ENCODE measurements at regions not wholly inside any gene's neighbourhood (a gene's known extent, or its start where the extent isn't known, plus 50 kb on each side); places are given as distances from the start of the nearest gene placed in this dataset.

- Histone ChIP-seq H3K9me1 (ENCODE audit: control insufficient read depth, extremely low read depth, insufficient read depth, low read length) (no peaks in the 10 kb centered on the region), H3K9ac (ENCODE audit: control insufficient read depth, extremely low read depth, insufficient read depth, low read length) (no peak overlapping the region), H3K4me3 (ENCODE audit: control insufficient read depth in 2 of 3, extremely low read depth in 1 of 3, insufficient read depth in 2 of 3, low read depth in 1 of 3, low read length in 3 of 3) (no peak overlapping the region), H3K4me1 (ENCODE audit: control insufficient read depth, extremely low read depth, insufficient read depth, low read length) (no peaks in the 10 kb centered on the region), H3K27me3 (ENCODE audit: control insufficient read depth, extremely low read depth, insufficient read depth, low read length) (no peaks in the 10 kb centered on the region), H3K4me2 (ENCODE audit: control insufficient read depth, extremely low read depth, insufficient read depth, low read depth, low read length) (no peak overlapping the region), H4K20me1 (ENCODE audit: control insufficient read depth, extremely low read depth, insufficient read depth, low read length) (no peaks in the 10 kb centered on the region), H3K36me3 (ENCODE audit: control insufficient read depth in 2 of 2, extremely low read depth in 1 of 2, insufficient read depth in 2 of 2, low read length in 2 of 2) (no peaks in the 10 kb centered on the region), H3K27ac (ENCODE audit: control insufficient read depth, insufficient read depth, low read length) (no peak overlapping the region), H3K79me2 (ENCODE audit: control insufficient read depth, insufficient read depth, low read length) (no peaks in the 10 kb centered on the region), H3K9me3 (ENCODE audit: control insufficient read depth, low read depth, low read length) (no peaks in the 10 kb centered on the region), H2AFZ (ENCODE audit: control insufficient read depth, low read length) (no peak overlapping the region)
- dilution Hi-C loops (cut with MboI; ENCODE audit: extremely low pct_ligation_motif_present, low sequenced_read_pairs): no loop called here
- DNase-seq (ENCODE audit: low read depth, low spot score) (no peak), FAIRE-seq (no peak)
- TF ChIP-seq, protein P1, sequence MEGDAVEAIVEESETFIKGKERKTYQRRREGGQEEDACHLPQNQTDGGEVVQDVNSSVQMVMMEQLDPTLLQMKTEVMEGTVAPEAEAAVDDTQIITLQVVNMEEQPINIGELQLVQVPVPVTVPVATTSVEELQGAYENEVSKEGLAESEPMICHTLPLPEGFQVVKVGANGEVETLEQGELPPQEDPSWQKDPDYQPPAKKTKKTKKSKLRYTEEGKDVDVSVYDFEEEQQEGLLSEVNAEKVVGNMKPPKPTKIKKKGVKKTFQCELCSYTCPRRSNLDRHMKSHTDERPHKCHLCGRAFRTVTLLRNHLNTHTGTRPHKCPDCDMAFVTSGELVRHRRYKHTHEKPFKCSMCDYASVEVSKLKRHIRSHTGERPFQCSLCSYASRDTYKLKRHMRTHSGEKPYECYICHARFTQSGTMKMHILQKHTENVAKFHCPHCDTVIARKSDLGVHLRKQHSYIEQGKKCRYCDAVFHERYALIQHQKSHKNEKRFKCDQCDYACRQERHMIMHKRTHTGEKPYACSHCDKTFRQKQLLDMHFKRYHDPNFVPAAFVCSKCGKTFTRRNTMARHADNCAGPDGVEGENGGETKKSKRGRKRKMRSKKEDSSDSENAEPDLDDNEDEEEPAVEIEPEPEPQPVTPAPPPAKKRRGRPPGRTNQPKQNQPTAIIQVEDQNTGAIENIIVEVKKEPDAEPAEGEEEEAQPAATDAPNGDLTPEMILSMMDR (optimal IDR thresholded peaks at IDR 0.05 in 1 of 3, IDR thresholded peaks at IDR 0.05 in 1 of 3, conservative IDR thresholded peaks at IDR 0.05 in 1 of 3; ENCODE audit: extremely low read depth in 1 of 3, insufficient read depth in 2 of 3, low read length in 3 of 3): no peak
Measured at GRCh38 chr5:120251898-120252297, 212.2 kb upstream of the PRR16 start.

DNA sequence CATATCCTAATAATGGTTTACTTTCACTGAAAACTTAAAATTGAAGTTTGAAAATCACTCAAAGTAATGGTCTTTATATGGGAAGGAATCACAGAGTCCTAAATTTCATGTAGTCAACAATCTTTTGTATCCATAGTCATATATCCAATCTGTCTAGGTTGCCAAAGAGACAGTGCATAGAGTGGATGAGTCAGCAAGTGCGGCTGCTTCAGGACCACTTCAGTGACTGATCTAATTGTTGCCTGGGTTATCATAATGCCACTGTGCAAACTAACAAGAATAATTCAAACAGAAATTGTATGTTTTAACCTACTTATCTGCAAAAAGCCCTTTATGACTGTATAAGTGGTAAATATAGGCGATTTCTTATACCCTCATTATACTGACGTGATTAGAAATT, 211.3 kb upstream of the PRR16 start:
- no peak overlapping the region for H3K27ac ChIP-seq (ENCODE audit: control insufficient read depth, insufficient read depth, low read length)
- no peaks in the 10 kb centered on the region for H3K27me3 ChIP-seq (ENCODE audit: control insufficient read depth, extremely low read depth, insufficient read depth, low read length)
- no peak overlapping the region for H3K4me2 ChIP-seq (ENCODE audit: control insufficient read depth, extremely low read depth, insufficient read depth, low read depth, low read length)
- no peaks in the 10 kb centered on the region for H4K20me1 ChIP-seq (ENCODE audit: control insufficient read depth, extremely low read depth, insufficient read depth, low read length)
- H3K9me3 ChIP-seq (ENCODE audit: control insufficient read depth, low read depth, low read length): no peaks in the 10 kb centered on the region
- no peak overlapping the region for H2AFZ ChIP-seq (ENCODE audit: control insufficient read depth, low read length)
- TF ChIP-seq, protein P1 (optimal IDR thresholded peaks at IDR 0.05 in 1 of 3, IDR thresholded peaks at IDR 0.05 in 1 of 3, conservative IDR thresholded peaks at IDR 0.05 in 1 of 3; ENCODE audit: extremely low read depth in 1 of 3, insufficient read depth in 2 of 3, low read length in 3 of 3): no peak
- no peak for TF ChIP-seq EZH2 (IDR thresholded peaks at IDR 0.05; ENCODE audit: low read length)
- no peak overlapping the region for H3K4me3 ChIP-seq (ENCODE audit: control insufficient read depth in 2 of 3, extremely low read depth in 1 of 3, insufficient read depth in 2 of 3, low read depth in 1 of 3, low read length in 3 of 3)
- dilution Hi-C loops (cut with MboI; ENCODE audit: extremely low pct_ligation_motif_present, low sequenced_read_pairs): no loop called here
- DNase-seq (ENCODE audit: low read depth, low spot score) (no peak), FAIRE-seq (no peak)
- H3K9ac ChIP-seq (ENCODE audit: control insufficient read depth, extremely low read depth, insufficient read depth, low read length): no peak overlapping the region
- no peaks in the 10 kb centered on the region for H3K36me3 ChIP-seq (ENCODE audit: control insufficient read depth in 2 of 2, extremely low read depth in 1 of 2, insufficient read depth in 2 of 2, low read length in 2 of 2)
- H3K79me2 ChIP-seq (ENCODE audit: control insufficient read depth, insufficient read depth, low read length): no peaks in the 10 kb centered on the region
- H3K9me1 ChIP-seq (ENCODE audit: control insufficient read depth, extremely low read depth, insufficient read depth, low read length): no peaks in the 10 kb centered on the region
- H3K4me1 ChIP-seq (ENCODE audit: control insufficient read depth, extremely low read depth, insufficient read depth, low read length): no peaks in the 10 kb centered on the region
